NCI-H524 (cell line): ENCODE measurements at regions not wholly inside any gene's neighbourhood (a gene's known extent, or its start where the extent isn't known, plus 50 kb on each side); places are given as distances from the start of the nearest gene placed in this dataset.

Experiments used
- DNase-seq, 2 experiments: peaks; one replicate each; lab custom pipeline; 2025; lab: John Stamatoyannopoulos, UW

GRCh38 chr4:178556796-178557195, 1114.6 kb upstream of the AGA start:
- no peak for DNase-seq

- DNase-seq: peak in 1 of 2 experiments; percentile 1
Observed at GRCh38 chr4:178577933-178578332, 1135.7 kb upstream of the AGA start.

- DNase-seq: no peak
Observed at GRCh38 chr4:178595500-178596138, 1153.4 kb upstream of the AGA start.

GRCh38 chr4:178598672-178599071, 1156.4 kb upstream of the AGA start:
- DNase-seq: no peak

- DNase-seq: peak in 1 of 2 experiments; percentile 1
Observed at GRCh38 chr4:178599521-178599920, 1157.3 kb upstream of the AGA start.

DNA sequence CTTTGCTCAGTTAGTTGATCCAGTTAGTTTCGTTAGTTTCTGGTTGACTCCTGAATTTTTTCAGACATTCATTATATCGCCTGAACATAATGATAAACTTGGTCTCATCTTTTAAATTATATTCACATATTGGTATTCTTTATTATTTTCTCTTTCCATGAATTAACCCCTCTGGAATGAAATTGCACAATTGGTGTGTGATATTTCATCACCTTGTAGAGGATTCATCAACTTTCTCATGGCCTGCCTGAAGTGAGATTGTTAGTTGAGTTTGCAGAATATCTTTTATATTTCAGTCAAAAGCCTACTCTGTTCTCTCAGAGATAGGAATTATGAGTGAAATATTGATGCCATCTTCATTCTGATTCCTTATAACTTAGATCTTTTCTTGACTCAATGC, 1160.6 kb upstream of the AGA start:
- no peak for DNase-seq

GRCh38 chr4:178611062-178611461, 1168.8 kb upstream of the AGA start:
- DNase-seq: no peak

- no peak for DNase-seq
Observed at GRCh38 chr4:178612733-178613132, 1170.5 kb upstream of the AGA start.

DNA sequence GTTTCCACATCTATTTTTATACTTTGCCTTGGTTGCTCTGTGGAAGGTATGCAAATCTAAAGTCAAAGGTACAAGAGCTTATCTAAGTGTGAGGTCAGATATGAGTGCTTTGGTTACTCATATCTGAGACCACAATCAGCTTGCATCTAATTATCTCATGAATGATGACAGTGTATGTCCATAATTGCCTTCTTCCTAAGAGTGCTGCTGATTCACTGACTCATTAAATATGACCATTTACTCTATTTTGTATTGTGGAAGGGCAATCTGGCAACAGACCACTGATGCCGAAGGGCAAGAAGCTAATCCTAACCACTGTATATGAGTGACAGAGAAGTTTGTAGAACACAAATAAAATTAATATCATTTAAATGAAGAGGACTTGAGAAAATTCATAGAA, 1190.2 kb upstream of the AGA start:
- no peak for DNase-seq

DNA sequence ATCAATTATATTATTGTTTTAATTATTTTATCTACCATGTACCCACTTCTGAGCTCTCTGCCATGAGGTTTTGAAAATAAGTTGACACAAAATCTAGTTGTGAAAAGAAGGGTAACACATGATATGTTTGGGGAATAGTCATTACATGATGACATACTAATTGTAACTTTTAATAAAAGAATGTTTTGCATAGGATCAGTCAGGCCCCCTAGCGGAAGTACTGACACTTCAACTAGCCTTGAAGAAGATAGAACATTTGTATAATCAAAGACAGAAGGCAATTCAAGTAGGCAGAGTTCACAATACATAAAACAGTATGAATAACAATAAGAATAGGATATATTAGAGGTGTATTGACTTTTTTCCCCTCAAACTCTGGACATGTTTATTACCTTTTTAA, 1191.0 kb upstream of the AGA start:
- DNase-seq: no peak

GRCh38 chr4:178664621-178665020, 1222.4 kb upstream of the AGA start:
- DNase-seq: no peak

DNA sequence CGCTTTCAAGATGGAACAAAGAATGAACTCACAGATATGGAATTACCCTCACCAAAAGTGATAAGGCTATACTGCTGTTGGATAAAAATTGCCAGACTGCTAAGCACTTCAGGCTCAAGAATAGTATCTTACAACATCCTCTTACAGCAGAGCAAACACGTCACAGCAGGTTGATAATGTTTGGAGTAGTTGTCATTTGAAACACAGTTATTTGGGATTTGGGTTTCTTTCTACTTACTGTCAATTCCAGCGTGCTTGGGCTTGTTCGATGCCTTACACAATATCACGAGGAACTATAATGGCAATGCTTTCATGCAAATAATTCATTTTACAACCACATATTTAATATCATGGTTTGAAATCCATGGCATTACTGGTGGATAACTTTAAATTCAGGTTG, 1223.7 kb upstream of the AGA start:
- DNase-seq: no peak

DNA sequence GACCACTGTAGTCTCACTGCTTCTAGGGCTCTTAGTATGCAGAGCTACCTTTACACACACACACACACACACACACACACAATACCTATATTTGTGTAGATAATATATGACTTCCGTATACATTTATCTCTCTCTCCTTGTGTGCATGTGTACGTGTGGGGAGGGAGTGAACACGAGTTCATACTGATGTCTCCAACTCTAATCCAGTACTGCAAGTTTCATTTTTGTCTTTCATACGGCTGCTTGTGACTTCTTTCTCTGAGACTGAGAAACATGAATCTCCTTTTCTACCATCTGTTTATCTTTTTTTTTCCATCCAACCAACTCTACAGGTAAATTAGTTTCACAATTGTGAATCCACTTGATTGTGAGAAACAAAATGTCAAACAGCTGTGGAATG, 1229.5 kb upstream of the AGA start:
- DNase-seq: no peak

DNA sequence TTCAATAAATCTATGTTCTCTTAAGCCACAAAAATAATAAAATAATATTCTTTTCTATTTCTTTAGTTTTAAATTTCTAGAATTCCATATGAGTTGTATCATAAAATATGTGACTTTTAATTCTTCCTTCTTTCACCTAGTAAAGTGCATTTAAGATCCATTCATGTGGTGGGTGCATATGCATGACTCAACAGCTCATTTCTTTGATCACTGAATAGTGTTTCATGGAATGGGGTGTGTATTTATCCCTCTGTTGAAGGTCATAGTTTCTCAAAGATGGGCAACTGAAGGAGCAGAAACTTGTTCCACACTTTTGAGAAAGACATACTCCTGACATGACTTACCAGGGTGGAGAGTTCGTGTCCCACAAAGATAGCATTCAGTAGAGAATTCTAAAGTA, 1230.3 kb upstream of the AGA start:
- DNase-seq: no peak

DNA sequence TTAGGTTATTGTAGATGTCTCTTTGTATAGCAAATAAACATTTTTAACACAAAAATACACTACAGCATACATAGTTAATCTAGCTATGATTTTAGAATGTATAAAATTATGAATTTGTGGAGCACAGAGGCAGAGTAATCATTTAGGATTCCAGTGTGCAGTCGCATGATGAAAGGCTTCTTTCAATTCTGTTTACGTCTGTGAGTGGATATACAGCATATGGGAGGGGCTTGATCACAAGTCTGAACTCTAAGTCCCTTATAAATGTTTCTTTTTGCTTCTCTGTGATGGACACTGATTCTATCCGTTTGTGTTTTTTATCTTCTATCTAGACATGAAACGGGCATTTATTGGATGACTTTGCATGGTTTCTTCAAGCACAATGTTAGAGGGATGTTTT, 1239.6 kb upstream of the AGA start:
- DNase-seq: no peak

DNA sequence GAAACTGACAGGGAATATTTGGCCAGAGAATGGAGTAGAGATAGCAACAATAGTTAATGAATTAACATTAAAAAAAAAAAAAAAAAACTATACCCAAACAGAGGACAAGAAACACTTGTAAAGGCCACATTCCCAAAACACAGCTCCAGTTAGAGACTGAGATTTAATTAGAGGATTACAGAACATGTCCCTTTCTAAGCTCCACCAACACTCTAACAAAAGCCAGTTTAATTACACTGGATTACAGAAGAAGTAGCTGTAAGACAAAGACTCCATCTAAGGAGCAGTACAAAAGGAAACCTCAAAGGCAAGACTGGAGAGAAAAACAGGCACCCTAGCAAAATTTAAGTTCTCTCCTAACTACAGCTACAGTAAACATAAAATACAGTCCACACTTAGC, 1247.7 kb upstream of the AGA start:
- DNase-seq: no peak

GRCh38 chr4:178693816-178694215, 1251.6 kb upstream of the AGA start:
- DNase-seq: no peak

GRCh38 chr4:178696515-178696914, 1254.3 kb upstream of the AGA start:
- DNase-seq: no peak

DNA sequence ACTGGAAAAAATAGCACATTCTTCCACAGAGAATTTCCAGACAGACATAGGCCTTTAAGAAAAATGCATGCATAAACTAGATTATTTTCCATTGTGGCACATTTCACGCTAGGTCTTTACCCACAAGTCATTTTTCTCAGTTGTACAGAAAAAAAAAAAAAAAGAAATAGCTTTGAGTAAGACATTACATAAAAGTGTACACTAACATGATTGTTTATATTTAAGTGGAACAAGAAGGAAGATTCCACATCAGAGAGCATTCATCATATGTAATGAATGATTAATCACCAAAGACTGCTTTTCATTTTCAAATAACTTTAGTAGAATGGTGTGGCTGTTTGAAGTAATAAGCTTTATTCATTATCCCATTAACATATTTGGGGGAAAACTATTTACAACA, 1270.2 kb upstream of the AGA start:
- no peak for DNase-seq

DNA sequence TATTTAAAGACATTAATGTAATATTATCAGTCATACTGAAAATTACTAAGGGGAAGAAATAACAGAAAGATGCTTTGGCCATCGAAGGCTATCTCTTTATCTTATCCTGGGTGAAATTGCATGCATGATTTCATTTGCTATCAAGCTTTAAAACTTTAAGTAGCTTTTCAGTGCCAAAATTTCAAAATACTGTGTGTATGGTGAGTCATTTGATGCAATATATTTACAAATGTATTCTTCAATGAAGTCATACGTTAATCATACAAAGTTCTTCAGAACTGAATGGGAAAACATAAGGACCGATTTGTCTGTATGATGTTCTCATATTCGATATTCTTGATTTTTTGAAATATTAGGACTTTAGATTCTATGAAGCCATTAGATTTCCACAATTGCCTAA, 1295.8 kb upstream of the AGA start:
- DNase-seq: no peak

DNA sequence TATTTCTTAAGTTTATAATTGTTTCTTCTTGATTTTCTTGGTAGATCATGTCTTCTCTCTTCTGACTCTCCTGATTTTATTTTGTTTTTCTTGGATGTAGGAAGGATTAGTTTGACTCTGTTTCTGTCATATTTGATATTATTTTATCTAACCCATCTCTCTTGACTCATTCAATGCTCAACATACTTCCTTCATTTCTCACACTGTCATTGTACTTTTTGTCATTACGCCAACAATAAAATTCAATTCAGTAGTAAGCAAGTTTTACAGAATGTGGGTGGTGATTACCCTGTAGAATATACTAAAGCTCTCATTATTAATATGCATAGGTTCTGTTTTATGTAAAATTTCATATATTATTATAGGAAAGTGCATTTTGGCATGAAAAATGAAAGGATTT, 1303.0 kb upstream of the AGA start:
- DNase-seq: no peak

DNA sequence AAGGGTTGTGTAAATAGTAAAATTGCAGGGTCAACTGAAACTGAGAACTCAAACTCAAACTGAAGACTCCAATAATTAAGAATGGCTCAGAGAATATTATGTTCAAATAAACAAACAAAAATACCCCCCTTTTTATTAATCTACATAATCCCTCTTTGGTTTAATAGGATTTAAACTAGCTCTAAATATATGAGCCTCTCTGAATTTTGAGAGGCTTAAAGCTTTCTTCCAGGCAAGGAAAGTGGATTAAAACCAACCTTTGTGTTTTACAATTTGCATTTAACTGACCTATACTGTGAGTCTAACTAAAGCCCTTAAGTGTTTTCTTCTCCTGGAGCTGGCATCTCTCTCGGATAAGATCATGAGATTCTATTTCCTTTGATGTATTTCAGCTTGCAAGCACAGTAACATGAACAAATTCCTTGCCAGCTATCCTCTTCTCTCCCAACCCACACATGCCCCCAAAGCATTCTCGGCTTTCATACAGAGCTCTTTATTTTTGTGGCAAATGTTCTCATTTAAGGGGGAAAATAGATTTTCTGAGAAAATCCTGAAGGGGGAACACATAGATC, 1310.8 kb upstream of the AGA start:
- DNase-seq: peak; percentile 29 to 78

DNA sequence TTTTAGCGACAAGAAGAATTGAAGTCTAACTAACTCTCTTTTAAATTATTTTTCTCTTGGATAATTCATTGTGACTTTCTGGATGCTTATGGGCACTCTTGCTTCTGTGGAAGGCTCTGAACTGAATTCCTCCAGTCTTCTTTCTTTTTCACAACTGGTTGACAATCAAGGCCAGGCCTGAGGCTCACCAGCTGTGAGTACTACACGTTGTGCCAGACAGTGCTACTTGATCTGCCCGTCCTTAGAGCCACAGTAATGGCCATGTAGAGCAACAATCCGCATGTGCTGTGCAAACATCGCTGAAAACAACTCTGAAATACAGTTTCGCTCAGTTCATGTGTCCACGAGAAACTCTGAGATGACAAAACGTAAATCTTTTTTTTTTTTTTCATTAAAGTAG, 1336.3 kb upstream of the AGA start:
- DNase-seq: no peak

DNA sequence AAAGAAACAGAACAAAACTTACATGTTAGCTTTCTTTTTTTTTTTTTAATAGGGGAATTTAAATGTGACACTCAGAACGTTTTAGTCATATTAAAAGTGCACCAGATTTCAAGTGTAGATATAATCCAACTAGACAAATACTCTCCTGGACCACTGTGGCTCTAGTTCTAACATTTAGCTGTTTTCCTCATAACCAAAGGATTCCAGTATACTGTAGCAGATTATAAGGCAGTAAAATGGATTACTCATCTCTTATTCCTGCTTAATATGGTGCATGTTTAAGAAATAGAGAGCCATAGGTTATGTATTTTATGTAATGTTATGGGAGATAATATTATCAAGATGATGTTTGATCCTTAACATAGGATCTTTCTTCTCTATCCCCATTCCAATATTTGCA, 1339.5 kb upstream of the AGA start:
- DNase-seq: no peak
